ENCODE measurements at regions not wholly inside any gene's neighbourhood (a gene's known extent, or its start where the extent isn't known, plus 50 kb on each side); places are given as distances from the start of the nearest gene placed in this dataset.

- H3K36me3 ChIP-seq (ENCODE audit: control insufficient read depth in 3 of 3, insufficient read depth in 2 of 3, low read depth in 1 of 3, low read length in 3 of 3): no peaks in the 10 kb centered on the region
- 53 to 65% (median 55%) methylated on average over 3 of the region's 3 CpGs for WGBS, 3 donors
- H3K4me3 ChIP-seq (ENCODE audit: low read depth in 1 of 3, low read length in 3 of 3): no peak overlapping the region
- DNase-seq (no peak), FAIRE-seq (no peak)
- no peak overlapping the region for H3K27ac ChIP-seq (ENCODE audit: low read depth in 1 of 3, low read length in 2 of 3)
- H3K4me1 ChIP-seq (ENCODE audit: control insufficient read depth in 3 of 3, insufficient read depth in 2 of 3, low read depth in 1 of 3, low read length in 2 of 3): no peaks in the 10 kb centered on the region
- no peaks in the 10 kb centered on the region for H3K9me3 ChIP-seq (ENCODE audit: control insufficient read depth in 2 of 2, insufficient read depth in 1 of 2, low read depth in 1 of 2, low read length in 1 of 2)
- H3K27me3 ChIP-seq (ENCODE audit: control insufficient read depth in 3 of 3, insufficient read depth in 3 of 3, low read length in 3 of 3): no peaks in the 10 kb centered on the region
Measured at GRCh38 chr6:92763680-92764079, 655.7 kb downstream of the EPHA7 start.

DNA sequence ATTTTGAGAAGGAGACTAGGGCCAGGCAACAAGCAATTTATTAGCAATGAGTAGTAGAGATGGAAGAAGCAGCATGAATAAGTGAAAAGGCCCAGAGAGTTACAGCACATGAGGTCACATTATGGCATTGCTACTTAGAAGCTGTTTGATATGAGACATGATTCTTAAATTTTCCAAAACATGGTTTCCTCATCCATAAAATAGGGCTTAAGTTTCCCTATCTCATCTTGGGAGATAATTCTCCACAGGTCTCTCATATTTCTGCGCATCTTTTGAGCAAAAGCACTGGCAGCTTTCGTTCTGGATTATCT is 656.1 kb downstream of the EPHA7 start:
- no peak for FAIRE-seq
- Histone ChIP-seq H3K4me1 (ENCODE audit: control insufficient read depth in 3 of 3, insufficient read depth in 2 of 3, low read depth in 1 of 3, low read length in 2 of 3) (no peaks in the 10 kb centered on the region), H3K27ac (ENCODE audit: low read depth in 1 of 3, low read length in 2 of 3) (no peak overlapping the region), H3K36me3 (ENCODE audit: control insufficient read depth in 3 of 3, insufficient read depth in 2 of 3, low read depth in 1 of 3, low read length in 3 of 3) (no peaks in the 10 kb centered on the region), H3K27me3 (ENCODE audit: control insufficient read depth in 3 of 3, insufficient read depth in 3 of 3, low read length in 3 of 3) (no peaks in the 10 kb centered on the region), H3K9me3 (ENCODE audit: control insufficient read depth in 2 of 2, insufficient read depth in 1 of 2, low read depth in 1 of 2, low read length in 1 of 2) (no peaks in the 10 kb centered on the region), H3K4me3 (ENCODE audit: low read depth in 1 of 3, low read length in 3 of 3) (no peak overlapping the region)
- 62 to 75% (median 74%) methylated on average over 2 of the region's 2 CpGs for WGBS, 3 donors
- DNase-seq: no peak

DNA sequence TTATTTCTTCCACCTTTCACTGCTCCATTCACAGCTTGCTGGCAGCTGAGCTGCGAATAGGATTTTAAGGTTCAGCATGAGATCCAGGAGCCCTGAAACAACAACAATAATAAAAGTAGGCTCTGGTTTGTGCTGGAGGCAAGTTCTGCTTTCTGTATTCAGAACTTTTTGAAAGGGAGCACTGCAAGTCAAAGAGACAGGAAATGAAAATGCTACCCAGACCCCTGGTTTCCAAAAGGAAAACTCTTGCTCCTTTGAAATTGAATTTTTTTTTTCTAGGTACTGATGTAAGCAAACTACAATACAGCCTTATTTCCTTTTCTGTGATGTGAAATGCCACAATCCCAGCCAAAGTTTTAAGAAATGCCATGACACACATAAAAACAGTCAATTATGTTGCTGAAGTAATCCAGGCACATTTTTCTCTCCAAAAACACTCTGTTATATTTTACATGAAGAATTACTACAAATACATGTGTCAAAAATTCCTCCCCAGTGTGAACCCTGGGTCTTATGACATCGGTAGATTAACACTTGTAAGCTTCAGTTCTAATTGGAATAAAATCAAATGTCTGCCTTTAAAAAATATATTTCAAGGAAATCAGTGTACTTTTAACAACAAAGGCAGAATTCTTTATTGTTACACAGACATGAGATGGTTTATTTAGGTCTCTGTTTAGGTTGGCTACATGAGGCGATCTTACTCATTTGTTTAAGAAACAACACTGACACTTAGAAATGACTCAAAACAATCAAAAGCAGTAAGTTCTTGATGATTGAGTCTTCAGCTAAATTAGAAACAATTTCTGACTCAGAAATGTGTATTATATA is 656.7 kb downstream of the EPHA7 start:
- FAIRE-seq: no peak
- WGBS, 3 donors: 63 to 86% (median 81%) methylated on average over 3 of the region's 3 CpGs
- H3K27ac ChIP-seq (ENCODE audit: low read depth in 1 of 3, low read length in 2 of 3): no peak overlapping the region

DNA sequence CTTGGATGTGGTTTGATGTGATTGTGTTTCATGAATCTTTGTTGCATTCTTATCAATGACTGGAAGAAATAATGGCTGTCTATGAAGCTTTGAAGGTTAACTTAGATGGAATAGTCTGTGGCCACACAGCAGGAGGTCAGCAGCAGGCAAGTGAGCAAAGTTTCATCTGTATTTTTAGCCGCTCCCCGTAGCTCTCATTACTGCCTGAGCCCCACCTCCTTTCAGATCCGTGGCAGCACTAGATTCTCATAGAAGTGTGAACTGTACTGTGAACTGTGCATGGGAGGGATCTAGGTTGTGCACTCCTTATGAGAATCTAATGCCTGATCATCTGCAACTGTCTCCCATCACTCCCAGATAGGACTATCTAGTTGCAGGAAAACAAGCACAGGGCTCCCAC is 660.2 kb downstream of the EPHA7 start:
- DNase-seq: no peak
- FAIRE-seq: no peak
- Histone ChIP-seq H3K36me3 (ENCODE audit: control insufficient read depth in 3 of 3, insufficient read depth in 2 of 3, low read depth in 1 of 3, low read length in 3 of 3) (no peaks in the 10 kb centered on the region), H3K27me3 (ENCODE audit: control insufficient read depth in 3 of 3, insufficient read depth in 3 of 3, low read length in 3 of 3) (no peaks in the 10 kb centered on the region), H3K4me3 (ENCODE audit: low read depth in 1 of 3, low read length in 3 of 3) (no peak overlapping the region), H3K4me1 (ENCODE audit: control insufficient read depth in 3 of 3, insufficient read depth in 2 of 3, low read depth in 1 of 3, low read length in 2 of 3) (no peaks in the 10 kb centered on the region), H3K9me3 (ENCODE audit: control insufficient read depth in 2 of 2, insufficient read depth in 1 of 2, low read depth in 1 of 2, low read length in 1 of 2) (no peaks in the 10 kb centered on the region), H3K27ac (ENCODE audit: low read depth in 1 of 3, low read length in 2 of 3) (no peak overlapping the region)
- 26 to 66% (median 57%) methylated on average over 3 of the region's 3 CpGs for WGBS, 3 donors

More for the DNA sequence above, 656.7 kb downstream of the EPHA7 start:
- DNase-seq: no peak
- Histone ChIP-seq H3K4me1 (ENCODE audit: control insufficient read depth in 3 of 3, insufficient read depth in 2 of 3, low read depth in 1 of 3, low read length in 2 of 3) (no peaks in the 10 kb centered on the region), H3K36me3 (ENCODE audit: control insufficient read depth in 3 of 3, insufficient read depth in 2 of 3, low read depth in 1 of 3, low read length in 3 of 3) (no peaks in the 10 kb centered on the region), H3K9me3 (ENCODE audit: control insufficient read depth in 2 of 2, insufficient read depth in 1 of 2, low read depth in 1 of 2, low read length in 1 of 2) (no peaks in the 10 kb centered on the region), H3K27me3 (ENCODE audit: control insufficient read depth in 3 of 3, insufficient read depth in 3 of 3, low read length in 3 of 3) (no peaks in the 10 kb centered on the region), H3K4me3 (ENCODE audit: low read depth in 1 of 3, low read length in 3 of 3) (no peak overlapping the region)

- H3K27me3 ChIP-seq (ENCODE audit: control insufficient read depth in 3 of 3, insufficient read depth in 3 of 3, low read length in 3 of 3): no peaks in the 10 kb centered on the region
- no peaks in the 10 kb centered on the region for H3K36me3 ChIP-seq (ENCODE audit: control insufficient read depth in 3 of 3, insufficient read depth in 2 of 3, low read depth in 1 of 3, low read length in 3 of 3)
- H3K4me1 ChIP-seq (ENCODE audit: control insufficient read depth in 3 of 3, insufficient read depth in 2 of 3, low read depth in 1 of 3, low read length in 2 of 3): no peaks in the 10 kb centered on the region
- no peak overlapping the region for H3K27ac ChIP-seq (ENCODE audit: low read depth in 1 of 3, low read length in 2 of 3)
- H3K9me3 ChIP-seq (ENCODE audit: control insufficient read depth in 2 of 2, insufficient read depth in 1 of 2, low read depth in 1 of 2, low read length in 1 of 2): peaks cover 0 to 7% of the 10 kb centered on the region in 2 donors
- FAIRE-seq (no peak), DNase-seq (no peak)
- WGBS, 3 donors: 63 to 72% (median 66%) methylated on average over 4 of the region's 4 CpGs
- H3K4me3 ChIP-seq (ENCODE audit: low read depth in 1 of 3, low read length in 3 of 3): no peak overlapping the region
Measured at GRCh38 chr6:92757925-92758324, 661.4 kb downstream of the EPHA7 start.

DNA sequence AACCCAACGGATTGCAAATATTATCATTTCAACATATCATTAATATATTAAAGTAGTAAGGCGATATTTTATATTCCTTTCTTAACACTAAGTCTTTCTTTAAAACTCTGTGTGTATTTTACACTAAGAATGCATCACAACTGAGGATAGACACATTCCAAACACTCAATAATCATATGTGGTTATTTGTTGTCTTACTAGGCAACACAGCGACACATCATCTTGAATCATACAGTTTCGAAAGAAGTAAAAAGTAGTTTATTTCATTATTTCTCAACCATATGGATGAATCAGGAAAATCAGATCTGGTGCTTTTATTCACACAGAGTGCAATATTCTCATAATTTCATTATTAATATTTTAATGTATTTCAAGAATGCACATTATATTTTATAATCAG is 662.4 kb downstream of the EPHA7 start:
- FAIRE-seq (no peak), DNase-seq (no peak)
- Histone ChIP-seq H3K27ac (ENCODE audit: low read depth in 1 of 3, low read length in 2 of 3) (no peak overlapping the region), H3K4me3 (ENCODE audit: low read depth in 1 of 3, low read length in 3 of 3) (no peak overlapping the region), H3K27me3 (ENCODE audit: control insufficient read depth in 3 of 3, insufficient read depth in 3 of 3, low read length in 3 of 3) (no peaks in the 10 kb centered on the region), H3K4me1 (ENCODE audit: control insufficient read depth in 3 of 3, insufficient read depth in 2 of 3, low read depth in 1 of 3, low read length in 2 of 3) (no peaks in the 10 kb centered on the region), H3K9me3 (ENCODE audit: control insufficient read depth in 2 of 2, insufficient read depth in 1 of 2, low read depth in 1 of 2, low read length in 1 of 2) (peaks cover 0 to 7% of the 10 kb centered on the region in 2 donors), H3K36me3 (ENCODE audit: control insufficient read depth in 3 of 3, insufficient read depth in 2 of 3, low read depth in 1 of 3, low read length in 3 of 3) (no peaks in the 10 kb centered on the region)
- WGBS, 3 donors: 83 to 87% (median 84%) methylated on average over 4 of the region's 4 CpGs

DNA sequence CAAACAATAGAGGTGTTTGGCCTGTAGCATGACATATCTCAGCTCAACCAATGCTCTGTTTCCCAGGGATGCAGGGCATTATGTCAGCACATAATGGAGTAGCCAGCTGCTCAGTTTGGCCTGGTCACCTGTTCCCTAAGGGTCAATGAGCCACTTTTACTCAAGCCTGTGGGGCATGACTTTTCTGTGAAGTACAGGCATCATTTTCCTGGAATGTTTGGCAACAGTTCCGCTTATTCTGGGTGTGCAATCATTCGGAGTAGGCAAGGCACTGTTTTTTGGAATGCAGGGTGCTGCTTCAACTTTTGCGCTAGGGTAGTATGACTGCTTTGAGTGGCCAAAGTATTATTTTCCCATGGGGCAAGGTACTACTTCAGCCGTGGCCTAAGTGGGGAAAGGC is 665.4 kb downstream of the EPHA7 start:
- WGBS, 3 donors: 86 to 95% (median 92%) methylated on average over 4 of the region's 4 CpGs
- H3K36me3 ChIP-seq (ENCODE audit: control insufficient read depth in 3 of 3, insufficient read depth in 2 of 3, low read depth in 1 of 3, low read length in 3 of 3): no peaks in the 10 kb centered on the region
- H3K9me3 ChIP-seq (ENCODE audit: control insufficient read depth in 2 of 2, insufficient read depth in 1 of 2, low read depth in 1 of 2, low read length in 1 of 2): peaks cover 0 to 7% of the 10 kb centered on the region in 2 donors
- no peaks in the 10 kb centered on the region for H3K27me3 ChIP-seq (ENCODE audit: control insufficient read depth in 3 of 3, insufficient read depth in 3 of 3, low read length in 3 of 3)
- FAIRE-seq (no peak), DNase-seq (no peak)
- no peak overlapping the region for H3K27ac ChIP-seq (ENCODE audit: low read depth in 1 of 3, low read length in 2 of 3)
- no peak overlapping the region for H3K4me3 ChIP-seq (ENCODE audit: low read depth in 1 of 3, low read length in 3 of 3)
- no peaks in the 10 kb centered on the region for H3K4me1 ChIP-seq (ENCODE audit: control insufficient read depth in 3 of 3, insufficient read depth in 2 of 3, low read depth in 1 of 3, low read length in 2 of 3)

GRCh38 chr6:92752114-92752513 is 667.2 kb downstream of the EPHA7 start:
- H3K27me3 ChIP-seq (ENCODE audit: control insufficient read depth in 3 of 3, insufficient read depth in 3 of 3, low read length in 3 of 3): no peaks in the 10 kb centered on the region
- no peak overlapping the region for H3K27ac ChIP-seq (ENCODE audit: low read depth in 1 of 3, low read length in 2 of 3)
- no peak for DNase-seq
- no peak overlapping the region for H3K4me3 ChIP-seq (ENCODE audit: low read depth in 1 of 3, low read length in 3 of 3)
- H3K9me3 ChIP-seq (ENCODE audit: control insufficient read depth in 2 of 2, insufficient read depth in 1 of 2, low read depth in 1 of 2, low read length in 1 of 2): peaks cover 0 to 7% of the 10 kb centered on the region in 2 donors
- no peak for FAIRE-seq
- no peaks in the 10 kb centered on the region for H3K36me3 ChIP-seq (ENCODE audit: control insufficient read depth in 3 of 3, insufficient read depth in 2 of 3, low read depth in 1 of 3, low read length in 3 of 3)
- no peaks in the 10 kb centered on the region for H3K4me1 ChIP-seq (ENCODE audit: control insufficient read depth in 3 of 3, insufficient read depth in 2 of 3, low read depth in 1 of 3, low read length in 2 of 3)

GRCh38 chr6:92748131-92748530 is 671.2 kb downstream of the EPHA7 start:
- FAIRE-seq: no peak

More at GRCh38 chr6:92748131-92748530, 671.2 kb downstream of the EPHA7 start:
- 71 to 84% (median 75%) methylated on average over 1 of the region's 1 CpG for WGBS, 3 donors
- Histone ChIP-seq H3K27ac (ENCODE audit: low read depth in 1 of 3, low read length in 2 of 3) (no peak overlapping the region), H3K9me3 (ENCODE audit: control insufficient read depth in 2 of 2, insufficient read depth in 1 of 2, low read depth in 1 of 2, low read length in 1 of 2) (peaks cover 0 to under 1% of the 10 kb centered on the region in 2 donors), H3K27me3 (ENCODE audit: control insufficient read depth in 3 of 3, insufficient read depth in 3 of 3, low read length in 3 of 3) (no peaks in the 10 kb centered on the region), H3K4me1 (ENCODE audit: control insufficient read depth in 3 of 3, insufficient read depth in 2 of 3, low read depth in 1 of 3, low read length in 2 of 3) (no peaks in the 10 kb centered on the region), H3K4me3 (ENCODE audit: low read depth in 1 of 3, low read length in 3 of 3) (no peak overlapping the region), H3K36me3 (ENCODE audit: control insufficient read depth in 3 of 3, insufficient read depth in 2 of 3, low read depth in 1 of 3, low read length in 3 of 3) (no peaks in the 10 kb centered on the region)
- DNase-seq: no peak
